ENCODE measurements at regions not wholly inside any gene's neighbourhood (a gene's known extent, or its start where the extent isn't known, plus 50 kb on each side); places are given as distances from the start of the nearest gene placed in this dataset.

DNA sequence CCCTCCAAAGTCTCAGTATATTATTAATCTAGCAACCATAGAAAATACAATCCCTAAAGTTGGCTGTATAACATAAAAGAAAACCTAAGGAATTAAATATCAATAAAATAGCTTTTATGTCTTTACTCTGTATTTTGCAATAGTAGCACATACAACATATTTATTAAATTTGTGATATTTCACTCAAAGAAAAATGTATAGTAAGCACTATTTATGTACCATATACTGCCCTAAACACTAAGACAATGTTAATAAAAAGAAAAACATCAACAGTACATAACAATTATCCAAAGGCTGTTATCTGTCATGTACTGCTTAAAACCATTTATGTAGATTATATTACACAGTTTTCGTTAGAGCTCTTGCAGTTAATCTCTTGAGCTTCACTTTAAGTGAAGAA lies 834.5 kb upstream of the INTU start:
- no peak overlapping the region for H3K27ac Mint-ChIP-seq
- DNase-seq: no peak
- H3K9me3 Mint-ChIP-seq: peaks cover 1% of the 10 kb centered on the region
- no peaks in the 10 kb centered on the region for H3K36me3 Mint-ChIP-seq (ENCODE audit: low read depth)
- ChIA-PET CTCF (no interaction called here), POLR2A (no interaction called here)
- no peak overlapping the region for H3K4me3 Mint-ChIP-seq
- intact Hi-C loops (cut with micrococcal nuclease): no loop called here
- TF ChIP-seq, protein P1, sequence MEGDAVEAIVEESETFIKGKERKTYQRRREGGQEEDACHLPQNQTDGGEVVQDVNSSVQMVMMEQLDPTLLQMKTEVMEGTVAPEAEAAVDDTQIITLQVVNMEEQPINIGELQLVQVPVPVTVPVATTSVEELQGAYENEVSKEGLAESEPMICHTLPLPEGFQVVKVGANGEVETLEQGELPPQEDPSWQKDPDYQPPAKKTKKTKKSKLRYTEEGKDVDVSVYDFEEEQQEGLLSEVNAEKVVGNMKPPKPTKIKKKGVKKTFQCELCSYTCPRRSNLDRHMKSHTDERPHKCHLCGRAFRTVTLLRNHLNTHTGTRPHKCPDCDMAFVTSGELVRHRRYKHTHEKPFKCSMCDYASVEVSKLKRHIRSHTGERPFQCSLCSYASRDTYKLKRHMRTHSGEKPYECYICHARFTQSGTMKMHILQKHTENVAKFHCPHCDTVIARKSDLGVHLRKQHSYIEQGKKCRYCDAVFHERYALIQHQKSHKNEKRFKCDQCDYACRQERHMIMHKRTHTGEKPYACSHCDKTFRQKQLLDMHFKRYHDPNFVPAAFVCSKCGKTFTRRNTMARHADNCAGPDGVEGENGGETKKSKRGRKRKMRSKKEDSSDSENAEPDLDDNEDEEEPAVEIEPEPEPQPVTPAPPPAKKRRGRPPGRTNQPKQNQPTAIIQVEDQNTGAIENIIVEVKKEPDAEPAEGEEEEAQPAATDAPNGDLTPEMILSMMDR (IDR thresholded peaks at IDR 0.05): no peak
- no peaks in the 10 kb centered on the region for H3K27me3 Mint-ChIP-seq
- H3K4me1 Mint-ChIP-seq (ENCODE audit: low read depth): no peaks in the 10 kb centered on the region
- ATAC-seq: no peak

DNA sequence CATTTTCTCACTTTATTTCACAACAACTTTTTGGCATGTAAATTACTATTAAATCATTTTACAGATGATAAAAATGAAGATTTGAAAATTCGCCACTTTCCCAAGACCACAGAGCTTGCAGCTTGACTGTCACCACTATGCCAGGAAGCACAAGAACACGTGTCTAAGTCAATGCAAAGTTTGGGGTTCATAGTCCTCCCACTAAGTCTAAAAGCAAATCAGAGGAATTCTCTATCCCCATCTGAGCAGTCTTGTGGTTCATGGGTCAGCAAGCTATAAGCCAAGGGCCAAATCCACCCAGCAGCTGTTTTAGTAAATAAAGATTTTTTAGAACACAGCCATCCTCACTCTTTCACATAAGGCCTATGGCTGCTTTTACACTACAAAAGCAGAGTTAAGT lies 833.3 kb upstream of the INTU start:
- POLR2A ChIA-PET: no interaction called here
- H3K27me3 Mint-ChIP-seq: no peaks in the 10 kb centered on the region
- peaks cover 3% of the 10 kb centered on the region for H3K9me3 Mint-ChIP-seq
- H3K27ac Mint-ChIP-seq: no peak overlapping the region
- CTCF ChIA-PET: no interaction called here
- H3K36me3 Mint-ChIP-seq (ENCODE audit: low read depth): no peaks in the 10 kb centered on the region
- ATAC-seq (no peak), DNase-seq (no peak)
- TF ChIP-seq, protein P1 (IDR thresholded peaks at IDR 0.05): no peak
- no peaks in the 10 kb centered on the region for H3K4me1 Mint-ChIP-seq (ENCODE audit: low read depth)
- intact Hi-C loops (cut with micrococcal nuclease): no loop called here
- H3K4me3 Mint-ChIP-seq: no peak overlapping the region

DNA sequence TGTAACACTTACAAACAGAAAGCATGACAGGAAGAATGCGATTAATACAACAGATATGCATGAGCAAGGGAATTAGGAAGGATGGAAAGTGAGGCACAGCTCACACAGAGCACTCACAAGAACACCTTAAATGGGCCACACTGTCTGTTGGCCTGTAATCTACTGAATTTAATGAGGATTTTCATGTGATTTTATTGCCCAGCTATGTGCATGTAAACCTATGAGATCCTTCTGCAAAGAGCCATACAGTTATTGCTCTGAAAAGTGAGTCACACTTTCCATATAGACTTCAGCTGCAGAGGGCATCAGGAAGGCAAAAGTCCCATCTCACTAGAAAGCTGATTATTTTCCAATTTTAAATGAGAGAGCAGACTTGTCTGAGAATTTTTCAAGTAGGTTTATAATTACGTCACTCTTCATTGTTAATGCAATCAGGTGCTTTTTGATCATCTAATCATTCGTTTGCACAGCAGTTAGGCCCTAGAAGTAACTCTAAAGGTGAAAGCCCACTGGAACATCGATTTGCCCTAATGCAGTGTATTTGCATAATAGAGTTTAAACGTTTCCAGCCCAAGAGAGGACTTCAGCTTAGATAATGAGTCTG lies 832.7 kb upstream of the INTU start:
- POLR2A ChIA-PET: no interaction called here
- intact Hi-C loops (cut with micrococcal nuclease): no loop called here
- H3K4me3 Mint-ChIP-seq: no peak overlapping the region
- H3K9me3 Mint-ChIP-seq: peaks cover 6% of the 10 kb centered on the region
- ATAC-seq: no peak
- CTCF ChIA-PET: no interaction called here
- no peaks in the 10 kb centered on the region for H3K36me3 Mint-ChIP-seq (ENCODE audit: low read depth)
- no peaks in the 10 kb centered on the region for H3K27me3 Mint-ChIP-seq
- TF ChIP-seq, protein P1 (IDR thresholded peaks at IDR 0.05): no peak
- H3K4me1 Mint-ChIP-seq (ENCODE audit: low read depth): no peaks in the 10 kb centered on the region
- DNase-seq: no peak
- no peak overlapping the region for H3K27ac Mint-ChIP-seq

DNA sequence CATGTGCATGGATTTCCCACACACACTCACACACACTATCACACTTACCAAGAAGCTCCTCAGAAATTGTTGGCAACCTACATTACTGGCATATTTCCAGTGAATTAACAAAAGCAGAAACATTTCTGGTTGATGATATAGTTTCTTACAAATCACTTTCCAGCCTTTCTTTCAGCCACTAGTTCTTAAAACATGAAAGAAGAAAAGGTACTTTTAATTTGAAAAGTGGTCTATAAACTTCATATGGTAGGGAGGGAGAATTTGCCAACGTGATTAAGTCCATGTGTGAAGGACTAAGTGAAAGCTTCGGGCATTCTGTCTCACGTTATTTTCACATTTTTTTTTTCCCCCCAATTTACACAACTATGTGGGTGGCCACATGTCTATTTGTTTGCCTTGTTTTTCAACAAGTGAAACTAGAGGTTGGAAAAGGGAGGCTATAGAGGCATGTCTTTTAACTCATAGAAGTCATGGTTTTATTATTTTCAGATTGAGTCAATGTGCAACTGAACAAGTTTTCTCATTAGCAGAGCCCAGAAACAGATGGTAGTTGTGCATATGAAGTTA lies 832.1 kb upstream of the INTU start:
- ChIA-PET POLR2A (no interaction called here), CTCF (no interaction called here)
- Mint-ChIP-seq H3K36me3 (ENCODE audit: low read depth) (no peaks in the 10 kb centered on the region), H3K27me3 (no peaks in the 10 kb centered on the region), H3K27ac (no peak overlapping the region), H3K9me3 (peaks cover 6% of the 10 kb centered on the region), H3K4me3 (no peak overlapping the region), H3K4me1 (ENCODE audit: low read depth) (no peaks in the 10 kb centered on the region)
- ATAC-seq (no peak), DNase-seq (no peak)
- intact Hi-C loops (cut with micrococcal nuclease): no loop called here
- TF ChIP-seq, protein P1 (IDR thresholded peaks at IDR 0.05): no peak

DNA sequence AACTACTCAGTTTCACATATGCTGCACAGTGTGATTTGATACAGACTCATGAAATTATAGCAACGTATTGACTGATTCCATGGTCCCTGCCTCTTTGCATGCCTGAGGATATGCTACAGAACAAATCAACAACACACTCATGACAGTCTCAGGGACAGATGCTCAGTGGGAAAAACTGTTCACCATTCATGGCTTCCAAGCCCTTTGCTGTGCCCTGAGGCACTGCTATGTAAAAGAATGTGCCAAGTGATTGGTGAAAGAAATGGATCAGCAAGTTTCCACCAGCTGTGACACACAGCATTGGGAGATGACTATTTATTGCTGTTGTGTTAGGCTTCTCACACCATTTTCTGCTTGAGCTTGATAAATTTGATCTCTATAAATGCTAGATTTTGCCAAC lies 825.6 kb upstream of the INTU start:
- Mint-ChIP-seq H3K27ac (no peak overlapping the region), H3K9me3 (peaks cover 4% of the 10 kb centered on the region), H3K27me3 (no peaks in the 10 kb centered on the region), H3K4me1 (ENCODE audit: low read depth) (no peaks in the 10 kb centered on the region), H3K4me3 (no peak overlapping the region), H3K36me3 (ENCODE audit: low read depth) (no peaks in the 10 kb centered on the region)
- TF ChIP-seq, protein P1 (IDR thresholded peaks at IDR 0.05): no peak
- ATAC-seq (no peak), DNase-seq (no peak)
- CTCF ChIA-PET: no interaction called here
- POLR2A ChIA-PET: no interaction called here
- intact Hi-C loops (cut with micrococcal nuclease): no loop called here
